HG03280 (cell line): ENCODE measurements at regions not wholly inside any gene's neighbourhood (a gene's known extent, or its start where the extent isn't known, plus 50 kb on each side); places are given as distances from the start of the nearest gene placed in this dataset.
"Not testable (repeated sequence)": the region's sequence is repeated elsewhere in the genome, so short reads cannot be mapped to it uniquely, and the experiment has no call there.

Experiments used
- ATAC-seq: cut with Tn5 transposase; IDR thresholded peaks from one replicate; pipeline ENCODE4 v1.9.1; 2021; ENCODE audit warnings: mild to moderate bottlenecking, moderate library complexity; ENCODE audit not compliant: unreplicated experiment

DNA sequence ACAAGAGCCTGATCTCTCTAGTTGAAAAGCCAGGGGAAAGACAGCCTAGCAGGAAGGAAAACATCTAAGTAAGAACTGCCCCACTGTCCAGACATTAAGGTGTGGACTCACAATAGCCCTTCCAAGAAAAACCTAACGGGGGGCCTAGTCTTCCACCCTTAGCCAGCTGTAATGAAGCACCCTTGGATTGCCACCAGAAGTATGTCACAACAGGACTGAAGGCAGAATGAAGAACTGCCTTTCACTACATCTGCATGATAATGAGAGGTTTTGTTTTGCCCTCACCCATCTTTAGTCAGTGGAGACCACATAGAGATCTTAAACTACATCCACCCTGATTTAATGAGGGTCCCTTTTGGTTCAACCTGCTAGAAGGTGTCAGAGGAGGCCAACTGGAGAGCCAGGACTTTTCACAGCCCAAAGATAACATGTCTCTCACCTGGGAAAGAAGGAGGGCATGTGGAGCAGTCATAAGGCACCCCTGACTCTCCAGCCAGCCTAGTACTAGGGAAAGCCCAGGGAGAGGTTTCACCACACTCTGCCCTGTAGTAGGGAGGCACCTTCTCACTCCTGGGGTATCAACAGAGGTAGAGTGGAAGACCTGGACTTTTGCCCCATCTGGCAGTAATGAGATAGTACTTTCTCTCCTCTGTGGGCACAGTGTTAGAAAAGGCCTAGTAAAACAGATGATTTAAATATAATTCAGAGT lies 1017.4 kb upstream of the MANEA start:
- no peak for ATAC-seq

DNA sequence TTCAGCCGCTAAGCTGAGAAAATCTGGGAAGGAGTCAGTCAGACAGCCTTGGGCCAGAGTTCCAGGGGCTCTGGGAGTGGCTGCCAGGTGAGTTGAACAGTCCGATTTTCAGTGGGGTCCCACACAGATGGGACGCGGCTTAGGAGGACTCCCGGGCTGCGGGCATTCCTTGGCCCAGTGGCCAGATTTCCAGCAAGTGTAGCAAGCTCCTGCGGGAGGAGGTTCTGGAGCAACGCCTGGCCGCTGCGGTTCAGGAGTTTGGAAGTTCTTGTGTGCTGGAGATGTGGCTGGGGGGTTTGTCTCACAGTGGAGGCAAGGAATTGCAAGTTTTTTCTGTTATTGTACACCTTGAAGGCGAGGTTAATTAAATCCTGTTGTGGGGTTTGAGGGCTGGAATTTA lies 1020.1 kb upstream of the MANEA start:
- ATAC-seq, result not testable (repeated sequence)

- no peak for ATAC-seq
These were observed 1029.1 kb upstream of the MANEA start for GRCh38 chr6:94548201-94548600.

DNA sequence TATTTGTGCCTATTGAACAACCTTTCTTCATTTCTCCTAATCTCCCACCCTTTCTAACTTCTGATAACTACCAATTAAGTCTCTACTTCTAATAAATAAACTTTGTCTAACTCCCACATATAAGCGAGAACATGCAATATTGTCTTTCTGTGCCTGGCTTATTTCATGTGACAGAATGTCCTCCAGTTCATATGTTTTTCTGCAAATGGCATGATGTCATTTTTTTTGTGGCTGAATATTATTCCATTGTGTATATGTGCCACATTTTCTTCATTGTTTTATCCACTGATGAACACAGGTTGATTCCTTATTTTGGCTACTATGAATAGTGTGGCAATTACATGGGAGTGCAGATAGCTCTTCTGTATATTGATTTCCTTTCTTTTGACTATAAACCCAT lies 1041.5 kb upstream of the MANEA start:
- ATAC-seq, result no peak

DNA sequence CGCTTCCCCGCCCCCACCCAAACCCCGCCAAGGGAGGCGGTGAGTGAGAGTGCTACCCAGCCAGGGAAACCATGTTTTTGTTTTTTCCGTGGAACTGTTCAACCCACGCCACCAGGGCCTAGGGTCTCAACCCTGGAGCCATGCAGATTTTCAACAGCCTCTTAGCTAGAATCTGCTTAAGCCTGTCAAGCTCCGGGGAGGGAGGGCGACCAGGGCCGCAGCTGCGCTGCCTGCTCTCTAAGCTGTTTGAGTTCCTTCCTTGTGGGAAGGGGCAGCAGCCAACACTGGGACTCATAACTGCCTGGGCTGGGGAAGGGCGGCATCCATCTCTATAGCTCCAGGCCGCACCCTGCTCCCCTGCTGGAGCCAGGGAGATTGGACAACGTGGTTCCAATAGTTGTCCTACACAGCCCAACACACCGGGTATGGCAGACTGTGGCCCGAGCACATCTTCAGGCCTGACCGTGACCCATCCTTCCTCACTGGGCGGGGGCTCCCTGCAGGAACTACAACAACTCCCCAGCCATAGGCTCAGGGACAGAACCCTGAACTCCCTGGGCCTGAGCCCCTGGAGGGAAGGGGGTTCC lies 1065.7 kb upstream of the MANEA start:
- ATAC-seq, result no peak

DNA sequence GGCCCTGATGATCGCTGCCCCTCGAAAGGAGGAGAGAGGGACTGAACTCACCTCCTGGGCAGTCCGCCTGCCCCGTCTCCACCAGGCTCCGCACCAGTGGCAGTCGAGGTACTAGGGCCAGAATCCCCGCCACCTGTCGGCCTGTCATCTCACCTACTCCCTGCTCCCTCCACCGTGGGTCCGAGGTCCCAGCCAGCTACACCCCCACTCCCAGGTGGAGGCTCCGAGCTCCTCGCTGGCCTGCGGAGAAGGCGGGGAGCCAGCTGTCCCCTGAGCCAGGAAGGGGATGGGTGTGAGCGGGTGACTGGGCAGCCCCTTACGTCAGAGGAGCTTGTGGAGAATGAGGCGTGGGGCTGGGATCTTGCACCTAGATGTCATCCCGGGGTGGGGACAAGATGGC lies 1066.5 kb upstream of the MANEA start:
- no peak for ATAC-seq

DNA sequence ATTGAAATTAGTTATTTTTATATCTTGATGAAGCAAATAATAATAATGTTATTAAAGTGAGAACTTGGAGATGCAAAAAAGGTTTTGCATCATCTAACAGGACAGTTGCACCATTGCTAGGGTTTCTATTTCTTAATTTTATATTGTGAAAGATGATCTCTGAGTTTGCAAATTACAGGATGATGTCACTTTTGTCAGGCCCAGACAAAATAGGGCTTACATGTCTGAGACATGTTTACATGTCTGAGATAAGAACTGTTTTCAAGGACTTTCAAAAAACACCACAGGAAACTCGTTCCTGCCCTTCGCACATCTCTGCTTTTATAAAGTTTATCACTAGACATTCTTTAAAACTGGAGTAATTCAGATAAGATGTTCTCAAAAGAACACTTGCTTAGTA lies 1075.8 kb upstream of the MANEA start:
- no peak for ATAC-seq

DNA sequence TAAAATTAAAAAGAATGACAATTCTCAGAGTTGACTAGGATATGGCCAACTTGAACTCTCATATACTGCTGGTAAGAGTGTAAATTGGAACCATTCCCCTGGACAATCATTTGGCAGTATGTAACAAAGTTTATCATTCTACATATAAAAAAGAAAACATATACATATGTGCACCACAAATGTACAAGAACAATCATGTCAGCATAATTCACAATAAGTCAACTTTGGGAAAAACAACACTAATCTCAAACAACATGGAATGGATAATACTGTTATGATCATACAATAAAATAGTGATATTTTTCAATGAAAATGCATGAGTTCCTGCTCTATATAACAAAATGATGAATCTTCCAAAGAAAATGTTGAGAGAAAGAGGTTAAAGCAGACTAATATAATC lies 1078.7 kb upstream of the EPHA7 start:
- no peak for ATAC-seq

- ATAC-seq, result no peak
These were observed 1075.1 kb upstream of the EPHA7 start for GRCh38 chr6:94494500-94494899.

DNA sequence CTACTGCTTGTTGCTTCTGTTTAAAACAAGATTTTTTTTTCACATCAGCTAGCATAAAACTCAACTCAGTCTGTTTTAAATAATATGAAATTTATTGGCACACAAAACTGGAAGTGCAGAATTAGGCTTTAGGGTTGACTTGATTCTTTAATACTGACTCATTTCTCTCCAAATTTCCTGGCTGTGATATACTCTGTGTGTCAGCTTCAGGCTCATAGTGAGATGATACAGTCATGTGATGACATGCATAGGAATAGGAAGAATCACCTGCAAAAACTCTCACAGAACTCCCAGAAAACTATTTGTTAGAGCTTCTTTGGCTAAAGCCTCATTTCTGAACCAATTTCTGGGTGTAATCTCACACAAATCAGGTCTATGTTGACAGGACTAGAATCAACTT lies 1068.0 kb upstream of the EPHA7 start:
- ATAC-seq, result no peak

- no peak for ATAC-seq
These were observed 1059.0 kb upstream of the EPHA7 start for GRCh38 chr6:94478133-94479005.

DNA sequence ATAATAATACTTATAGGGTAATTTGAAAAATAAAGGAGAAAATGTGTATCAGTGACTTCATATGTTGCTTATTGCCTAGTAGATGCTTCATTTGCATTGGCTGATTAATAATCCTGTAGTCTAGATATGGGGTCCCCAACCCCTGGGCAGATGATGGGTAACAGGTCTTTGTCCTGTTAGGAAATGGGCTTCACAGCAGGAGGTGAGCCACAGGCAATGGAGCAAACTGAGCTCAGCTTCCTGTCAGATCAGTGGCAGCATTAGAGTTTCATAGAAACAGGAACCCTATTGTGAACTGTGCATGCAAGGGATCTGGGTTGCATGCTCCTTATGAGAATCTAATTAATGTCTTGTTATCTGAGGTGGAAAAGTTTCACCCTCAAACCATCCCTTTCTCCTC lies 1049.5 kb upstream of the EPHA7 start:
- ATAC-seq, result no peak

DNA sequence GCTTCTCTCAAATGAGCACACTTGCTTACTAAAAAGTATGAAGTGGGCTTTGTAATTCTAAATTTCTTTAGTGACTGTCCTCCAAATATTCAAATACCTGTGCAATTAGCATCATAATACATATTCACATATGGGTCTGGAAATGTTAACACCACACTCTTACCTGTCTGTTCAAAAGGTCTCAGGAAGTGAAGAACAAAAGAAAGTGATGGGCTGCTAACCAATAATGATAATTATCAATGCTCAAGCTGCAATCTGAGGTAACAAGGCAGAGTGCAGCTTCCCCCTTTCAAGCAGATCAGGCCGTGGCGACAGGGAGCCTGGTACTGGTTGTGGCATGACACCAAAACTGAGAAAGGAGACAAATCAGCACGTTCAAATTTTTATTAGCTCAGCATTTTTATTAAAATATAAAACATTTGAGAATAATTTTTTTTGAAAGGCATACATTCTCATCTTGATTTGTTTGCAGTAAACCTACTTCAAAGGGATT lies 1044.7 kb upstream of the EPHA7 start:
- no peak for ATAC-seq

- no peak for ATAC-seq
These were observed 1043.9 kb upstream of the EPHA7 start for GRCh38 chr6:94463306-94463705.

DNA sequence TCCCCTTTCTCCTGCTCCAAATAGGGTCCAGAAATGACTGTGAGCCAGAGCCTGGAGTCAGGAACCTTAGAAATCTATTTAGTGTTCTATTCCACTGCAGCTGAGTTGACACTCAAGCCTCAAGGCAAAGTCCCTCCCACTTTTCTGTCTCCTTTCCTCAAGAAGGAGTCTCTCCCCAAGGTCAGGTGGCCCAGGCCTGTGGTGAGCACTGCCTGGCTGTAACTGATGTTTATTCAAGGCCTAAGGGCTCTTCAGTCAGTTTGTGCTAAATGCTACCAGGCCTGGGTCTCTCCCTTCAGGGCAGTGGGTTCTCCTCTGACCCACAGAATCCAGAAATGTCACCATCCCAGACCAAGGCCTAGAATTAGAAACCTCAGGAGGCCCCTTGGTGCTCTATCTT lies 1042.9 kb upstream of the EPHA7 start:
- ATAC-seq, result no peak

DNA sequence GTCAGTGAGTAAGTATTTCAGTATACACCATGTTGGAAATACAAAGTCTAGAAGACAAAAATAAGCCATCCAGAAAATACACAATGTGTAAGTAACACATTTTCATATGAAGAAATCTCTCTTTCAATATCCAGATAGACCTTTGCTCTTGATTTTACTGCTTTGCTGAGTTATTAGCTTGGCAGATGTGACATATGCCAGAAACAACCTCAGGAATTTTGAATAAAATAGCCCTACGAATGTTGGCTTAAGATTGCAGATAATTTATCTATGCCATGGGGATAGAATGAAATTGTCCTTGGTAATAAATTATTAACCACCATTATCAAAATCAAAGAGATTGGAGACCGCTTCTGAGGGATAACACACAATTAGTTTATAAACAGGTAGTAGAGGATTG lies 1036.9 kb upstream of the EPHA7 start:
- no peak for ATAC-seq

DNA sequence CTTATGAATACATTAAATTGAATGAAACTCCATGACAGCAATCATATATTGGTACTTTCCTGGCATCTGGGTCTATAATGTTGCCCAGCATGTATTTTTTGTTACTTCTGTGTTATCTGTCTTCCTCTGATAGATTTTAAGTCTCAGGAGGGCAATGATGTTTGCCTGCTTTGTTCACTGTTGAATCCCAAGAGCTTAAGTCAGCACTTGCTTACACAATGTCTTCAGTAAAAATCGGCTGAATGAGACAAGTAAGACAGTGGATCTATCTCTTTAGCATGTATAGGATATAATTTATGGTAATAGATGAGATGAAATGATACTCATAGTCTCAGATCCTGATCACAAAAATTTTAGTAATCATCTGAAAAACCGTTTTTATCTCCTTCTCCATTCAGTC lies 1034.9 kb upstream of the EPHA7 start:
- ATAC-seq, result no peak

DNA sequence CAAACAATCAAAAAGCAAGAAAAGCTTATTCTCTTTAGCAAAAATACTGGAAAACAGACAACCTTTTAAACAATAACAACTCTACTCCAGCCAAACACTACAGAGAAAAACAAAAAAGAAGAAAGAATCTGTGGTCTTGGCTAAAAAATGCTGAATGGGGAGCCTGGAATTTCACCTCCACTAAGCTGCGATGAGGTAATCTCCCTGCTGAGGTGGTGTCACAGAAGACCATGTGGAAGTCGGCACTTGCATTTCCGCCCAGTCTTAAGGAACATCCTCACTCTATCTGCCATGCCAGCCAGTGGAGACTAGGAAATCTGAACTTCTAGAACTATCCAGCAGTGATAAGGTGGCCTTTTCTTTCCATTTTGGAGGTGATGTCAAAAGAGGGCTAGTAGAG lies 1026.8 kb upstream of the EPHA7 start:
- no peak for ATAC-seq

- no peak for ATAC-seq
These were observed 1024.3 kb upstream of the EPHA7 start for GRCh38 chr6:94443701-94444100.

GRCh38 chr6:94424692-94425091 lies 1005.3 kb upstream of the EPHA7 start:
- no peak for ATAC-seq

GRCh38 chr6:94417363-94417762 lies 998.0 kb upstream of the EPHA7 start:
- ATAC-seq, result no peak

DNA sequence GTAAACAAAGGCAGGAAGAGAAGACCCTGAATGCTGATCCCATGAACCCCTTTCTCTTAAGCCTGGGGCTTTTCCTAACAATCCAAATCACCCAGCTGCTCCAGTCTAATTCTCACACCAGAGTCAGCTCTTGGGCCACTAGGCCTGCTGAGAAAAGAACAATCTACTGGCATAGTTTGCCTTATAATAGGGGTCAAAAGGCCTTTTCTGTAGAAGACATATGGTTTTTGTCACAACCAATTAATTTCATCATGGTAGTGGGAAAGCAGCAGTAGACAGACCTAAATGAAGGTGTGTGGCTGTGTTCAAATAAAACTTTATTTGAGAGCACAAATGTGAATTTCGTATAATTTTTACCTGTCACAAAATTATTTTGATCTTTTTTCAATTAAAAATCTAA lies 994.7 kb upstream of the EPHA7 start:
- ATAC-seq, result no peak
